ENCODE measurements at regions not wholly inside any gene's neighbourhood (a gene's known extent, or its start where the extent isn't known, plus 50 kb on each side); places are given as distances from the start of the nearest gene placed in this dataset.

GRCh38 chr18:45519411-45520280 lies 95.6 kb upstream of the SLC14A2 start:
- no peaks in the 10 kb centered on the region for H4K20me1 ChIP-seq (ENCODE audit: control insufficient read depth, insufficient read depth)
- DNase-seq (ENCODE audit: low read depth, low spot score) (no peak), ATAC-seq (no peak), FAIRE-seq (no peak)
- H3K4me2 ChIP-seq (ENCODE audit: control insufficient read depth, insufficient read depth): no peak overlapping the region
- no peak overlapping the region for H3K9ac ChIP-seq (ENCODE audit: control insufficient read depth, insufficient read depth, low read length)
- no peak overlapping the region for H2AFZ ChIP-seq (ENCODE audit: control insufficient read depth, low read depth, low read length)
- H3K27ac ChIP-seq (ENCODE audit: control insufficient read depth, insufficient read depth): no peak overlapping the region
- H3K36me3 ChIP-seq (ENCODE audit: control insufficient read depth in 2 of 2, insufficient read depth in 2 of 2, low read length in 1 of 2): no peaks in the 10 kb centered on the region
- ChIA-PET POLR2A (no interaction called here), RAD21 (ENCODE audit: unreplicated experiment) (no interaction called here), CTCF (no interaction called here), SMC1A (ENCODE audit: uncharacterized antibody, unreplicated experiment) (interaction anchor here (0.6 kb wide), 1 partner anchor 63 kb away, joined by 3 read pairs; no protein-coding TSS in a partner anchor)
- no peak overlapping the region for H3K4me3 ChIP-seq
- no peaks in the 10 kb centered on the region for H3K79me2 ChIP-seq (ENCODE audit: control insufficient read depth, insufficient read depth, low read length)
- no peaks in the 10 kb centered on the region for H3K4me1 ChIP-seq (ENCODE audit: control insufficient read depth, insufficient read depth, low read length)
- intact Hi-C loops (cut with micrococcal nuclease; ENCODE audit: unreplicated experiment) (no loop called here), in situ Hi-C loops (cut with MboI) (no loop called here)
- H3K9me3 ChIP-seq (replicated peaks; ENCODE audit: control insufficient read depth, insufficient read depth, low read length): no peaks in the 10 kb centered on the region
- no TSS peak for BruUV-seq (replicated peaks)
- H3K27me3 ChIP-seq (replicated peaks in 1 of 2; ENCODE audit: control insufficient read depth in 2 of 2, insufficient read depth in 2 of 2, low read length in 1 of 2): no peaks in the 10 kb centered on the region; a peak in 1 of 4 replicates
- WGBS (ENCODE audit: insufficient coverage, insufficient replicate concordance, low lambda C conversion rate, missing lambda C conversion rate): 52% methylated on average over 7 of the region's 7 CpGs
- TF ChIP-seq RB1 (IDR thresholded peaks at IDR 0.05; ENCODE audit: borderline replicate concordance) (no peak), RELB (IDR thresholded peaks at IDR 0.05; ENCODE audit: low read depth) (no peak), ETV6 (conservative IDR thresholded peaks at IDR 0.05 in 1 of 2, IDR thresholded peaks at IDR 0.05 in 1 of 2; ENCODE audit: borderline replicate concordance in 1 of 2, low read depth in 1 of 2) (no peak), IRF5 (IDR thresholded peaks at IDR 0.05; ENCODE audit: borderline replicate concordance) (no peak), ZBTB4 (CRISPR knock-in tag; IDR thresholded peaks at IDR 0.05) (no peak), TARDBP (IDR thresholded peaks at IDR 0.05; ENCODE audit: borderline replicate concordance) (no peak), SMARCA5 (IDR thresholded peaks at IDR 0.05) (no peak), ASH2L (IDR thresholded peaks at IDR 0.05; ENCODE audit: borderline replicate concordance, low read depth) (no peak), CREM (IDR thresholded peaks at IDR 0.05; ENCODE audit: low read depth) (no peak), FOXK2 (IDR thresholded peaks at IDR 0.05) (no peak), GABPA (IDR thresholded peaks at IDR 0.05; ENCODE audit: low read depth) (no peak), KLF5 (IDR thresholded peaks at IDR 0.05; ENCODE audit: partially characterized antibody) (no peak), SMAD1 (IDR thresholded peaks at IDR 0.05; ENCODE audit: low read depth, partially characterized antibody) (no peak), CREB1 (IDR thresholded peaks at IDR 0.05; ENCODE audit: low read depth) (no peak), E2F8 (IDR thresholded peaks at IDR 0.05; ENCODE audit: low read depth, partially characterized antibody) (no peak)

Data from GM12878 (cell line).